ENCODE measurements at regions not wholly inside any gene's neighbourhood (a gene's known extent, or its start where the extent isn't known, plus 50 kb on each side); places are given as distances from the start of the nearest gene placed in this dataset.

GRCh38 chr10:128645486-128645885 lies 519.3 kb upstream of the MKI67 start:
- TF ChIP-seq POLR2A (IDR thresholded peaks at IDR 0.05) = no peak
- TF ChIP-seq, protein P1, sequence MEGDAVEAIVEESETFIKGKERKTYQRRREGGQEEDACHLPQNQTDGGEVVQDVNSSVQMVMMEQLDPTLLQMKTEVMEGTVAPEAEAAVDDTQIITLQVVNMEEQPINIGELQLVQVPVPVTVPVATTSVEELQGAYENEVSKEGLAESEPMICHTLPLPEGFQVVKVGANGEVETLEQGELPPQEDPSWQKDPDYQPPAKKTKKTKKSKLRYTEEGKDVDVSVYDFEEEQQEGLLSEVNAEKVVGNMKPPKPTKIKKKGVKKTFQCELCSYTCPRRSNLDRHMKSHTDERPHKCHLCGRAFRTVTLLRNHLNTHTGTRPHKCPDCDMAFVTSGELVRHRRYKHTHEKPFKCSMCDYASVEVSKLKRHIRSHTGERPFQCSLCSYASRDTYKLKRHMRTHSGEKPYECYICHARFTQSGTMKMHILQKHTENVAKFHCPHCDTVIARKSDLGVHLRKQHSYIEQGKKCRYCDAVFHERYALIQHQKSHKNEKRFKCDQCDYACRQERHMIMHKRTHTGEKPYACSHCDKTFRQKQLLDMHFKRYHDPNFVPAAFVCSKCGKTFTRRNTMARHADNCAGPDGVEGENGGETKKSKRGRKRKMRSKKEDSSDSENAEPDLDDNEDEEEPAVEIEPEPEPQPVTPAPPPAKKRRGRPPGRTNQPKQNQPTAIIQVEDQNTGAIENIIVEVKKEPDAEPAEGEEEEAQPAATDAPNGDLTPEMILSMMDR (IDR thresholded peaks at IDR 0.05) = no peak
- no peak for TF ChIP-seq POLR2AphosphoS5 (IDR thresholded peaks at IDR 0.05; ENCODE audit: insufficient read depth in 1 of 2, low read depth in 1 of 2)
